Cardiac fibroblast (primary cell): ENCODE measurements at regions not wholly inside any gene's neighbourhood (a gene's known extent, or its start where the extent isn't known, plus 50 kb on each side); places are given as distances from the start of the nearest gene placed in this dataset.
A peak's percentile ranks its signal among the peaks of the same experiment; 100 is the strongest.
"Not testable (repeated sequence)": the region's sequence is repeated elsewhere in the genome, so short reads cannot be mapped to it uniquely, and the experiment has no call there.

Experiments
- DNase-seq, 2 donors: peaks; one replicate each; pipeline versions ENCODE4 v3.0.0 to v3.0.0-alpha.2; 2010; ENCODE audit warnings: low read depth in 2 of 2
- H3K4me3 ChIP-seq, 2 donors: replicated peaks in 1 of 2; 1 replicate in 1 of 2; 2 replicates in 1 of 2; pipeline ENCODE4 v1.5.1; 2011; ENCODE audit warnings: low read depth in 2 of 2, low read length in 2 of 2, mild to moderate bottlenecking in 2 of 2, moderate library complexity in 1 of 2
- TF ChIP-seq, protein P1 (sequence below): IDR thresholded peaks from one replicate; pipeline ENCODE4 v1.5.1; 2011; ENCODE audit warnings: low read depth, mild to moderate bottlenecking, low read length, inconsistent platforms

- no peak overlapping the region for H3K4me3 ChIP-seq
- no peak for DNase-seq
- TF ChIP-seq, protein P1, sequence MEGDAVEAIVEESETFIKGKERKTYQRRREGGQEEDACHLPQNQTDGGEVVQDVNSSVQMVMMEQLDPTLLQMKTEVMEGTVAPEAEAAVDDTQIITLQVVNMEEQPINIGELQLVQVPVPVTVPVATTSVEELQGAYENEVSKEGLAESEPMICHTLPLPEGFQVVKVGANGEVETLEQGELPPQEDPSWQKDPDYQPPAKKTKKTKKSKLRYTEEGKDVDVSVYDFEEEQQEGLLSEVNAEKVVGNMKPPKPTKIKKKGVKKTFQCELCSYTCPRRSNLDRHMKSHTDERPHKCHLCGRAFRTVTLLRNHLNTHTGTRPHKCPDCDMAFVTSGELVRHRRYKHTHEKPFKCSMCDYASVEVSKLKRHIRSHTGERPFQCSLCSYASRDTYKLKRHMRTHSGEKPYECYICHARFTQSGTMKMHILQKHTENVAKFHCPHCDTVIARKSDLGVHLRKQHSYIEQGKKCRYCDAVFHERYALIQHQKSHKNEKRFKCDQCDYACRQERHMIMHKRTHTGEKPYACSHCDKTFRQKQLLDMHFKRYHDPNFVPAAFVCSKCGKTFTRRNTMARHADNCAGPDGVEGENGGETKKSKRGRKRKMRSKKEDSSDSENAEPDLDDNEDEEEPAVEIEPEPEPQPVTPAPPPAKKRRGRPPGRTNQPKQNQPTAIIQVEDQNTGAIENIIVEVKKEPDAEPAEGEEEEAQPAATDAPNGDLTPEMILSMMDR, result no peak
Measured at GRCh38 chr12:61272441-61272840, 987.8 kb upstream of the USP15 start.

DNA sequence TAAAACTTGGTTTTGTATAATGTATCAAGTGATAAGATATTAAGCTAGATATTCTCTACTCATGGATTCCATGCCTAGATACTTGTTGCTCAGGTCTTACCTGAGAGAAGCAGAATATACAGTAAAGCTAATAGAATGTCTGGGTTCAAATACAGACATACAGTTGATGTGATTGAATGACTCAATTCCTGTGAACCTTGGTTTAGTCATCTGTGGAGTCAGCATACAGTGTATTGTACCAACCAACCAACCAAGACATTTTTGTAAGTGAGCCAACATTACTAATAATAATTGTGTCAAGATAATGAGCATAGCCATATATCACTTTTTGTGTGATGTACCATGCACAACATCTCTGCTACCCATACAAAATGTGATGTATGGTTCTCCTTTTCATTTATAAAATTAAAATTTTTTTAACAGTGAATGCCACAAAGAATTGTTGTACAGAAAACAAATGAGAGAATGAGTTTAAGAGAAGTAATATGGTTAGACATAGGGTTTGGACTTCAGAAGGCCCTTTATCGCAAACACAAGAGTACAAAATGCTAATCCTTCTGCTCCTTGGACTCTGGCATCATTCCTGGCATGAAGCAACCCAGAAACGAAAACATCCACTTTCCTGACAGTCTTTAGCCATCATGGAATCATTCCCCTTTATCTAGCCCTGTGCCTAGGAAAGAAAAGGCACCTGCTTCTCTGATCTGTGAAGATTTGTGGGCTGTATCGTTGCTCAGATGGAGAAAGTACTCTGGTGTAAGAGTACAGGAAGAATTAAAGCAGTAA, 977.2 kb upstream of the USP15 start:
- no peak for DNase-seq
- no peak overlapping the region for H3K4me3 ChIP-seq
- TF ChIP-seq, protein P1, result no peak

DNA sequence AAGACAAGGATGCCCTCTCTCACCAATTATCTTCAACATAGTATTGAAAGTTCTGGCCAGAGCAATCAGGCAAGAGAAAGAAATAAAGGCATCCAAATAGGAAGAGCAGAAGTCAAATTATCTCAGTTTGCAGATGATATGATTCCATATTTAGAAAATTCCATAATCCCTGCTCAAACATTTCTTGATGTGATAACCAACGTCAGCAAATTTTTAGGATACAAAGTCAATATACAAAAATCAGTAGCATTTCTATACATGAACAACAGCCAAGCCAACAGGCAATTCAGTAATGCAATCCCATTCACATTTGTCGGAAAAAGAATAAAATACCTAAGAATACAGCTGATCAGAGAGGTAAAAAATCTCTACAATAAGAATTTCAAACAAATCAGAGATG, 969.7 kb upstream of the USP15 start:
- H3K4me3 ChIP-seq, result no peak overlapping the region
- TF ChIP-seq, protein P1, result no peak
- no peak for DNase-seq

- TF ChIP-seq, protein P1, result no peak
- peak in 1 of 2 donors; percentile 2 for DNase-seq
- H3K4me3 ChIP-seq, result no peak overlapping the region
Measured at GRCh38 chr12:61291647-61292046, 968.6 kb upstream of the USP15 start.

GRCh38 chr12:61294011-61294410, 966.2 kb upstream of the USP15 start:
- not testable (repeated sequence) for DNase-seq, H3K4me3 ChIP-seq

GRCh38 chr12:61301817-61302216, 958.4 kb upstream of the USP15 start:
- no peak overlapping the region for H3K4me3 ChIP-seq
- DNase-seq, result no peak
- TF ChIP-seq, protein P1, result no peak

DNA sequence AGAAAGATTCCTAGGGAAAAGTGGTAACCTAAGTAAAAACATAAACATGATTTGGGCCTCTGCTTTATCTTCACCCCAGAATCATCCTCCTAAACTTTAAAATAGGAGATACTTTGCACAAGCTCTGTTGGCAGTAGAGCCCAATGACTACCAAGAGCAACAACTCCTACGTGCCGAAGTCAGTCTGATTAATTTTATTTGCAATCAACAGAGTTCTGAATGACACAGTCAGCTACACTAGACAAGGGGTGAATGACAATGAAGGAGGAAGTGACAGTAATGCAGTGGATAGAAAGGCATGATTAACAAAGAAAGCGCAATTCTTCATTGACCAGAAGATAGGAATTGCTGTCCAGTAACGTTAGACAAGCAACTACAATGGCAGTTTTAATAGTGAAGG, 957.9 kb upstream of the USP15 start:
- DNase-seq, result no peak
- TF ChIP-seq, protein P1, result no peak
- H3K4me3 ChIP-seq, result no peak overlapping the region
